Fibroblast of gingiva (primary cell): ENCODE measurements at regions not wholly inside any gene's neighbourhood (a gene's known extent, or its start where the extent isn't known, plus 50 kb on each side); places are given as distances from the start of the nearest gene placed in this dataset.
A peak's percentile ranks its signal among the peaks of the same experiment; 100 is the strongest.
"Not testable (repeated sequence)": the region's sequence is repeated elsewhere in the genome, so short reads cannot be mapped to it uniquely, and the experiment has no call there.

Source experiments
- DNase-seq: peaks from one replicate; pipeline ENCODE4 v3.0.0-alpha.2; 2011; ENCODE audit warnings: low read depth

- no peak for DNase-seq
Measured at GRCh38 chr20:52098186-52098585, 93.4 kb downstream of the ZFP64 start.

- DNase-seq = no peak
Measured at GRCh38 chr20:52096117-52096516, 95.5 kb downstream of the ZFP64 start.

DNA sequence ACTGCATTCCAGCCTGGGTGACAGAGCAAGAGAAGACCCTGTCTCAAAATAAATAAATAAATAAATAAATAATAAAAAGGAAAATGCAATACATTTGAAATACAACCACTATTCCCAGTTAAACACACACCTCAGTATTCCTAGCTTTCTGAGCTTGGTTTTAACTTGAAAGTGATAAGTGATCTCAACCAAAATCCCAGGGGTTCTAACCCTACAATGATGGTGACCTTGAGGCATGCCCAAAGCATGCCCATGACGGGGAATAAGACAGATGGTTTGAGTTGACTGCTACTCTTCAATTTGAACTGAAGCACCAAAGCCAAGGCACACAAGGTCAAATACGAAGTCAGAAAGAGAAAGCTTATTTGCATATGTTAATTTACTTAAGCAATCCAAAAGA lies 96.9 kb downstream of the ZFP64 start:
- DNase-seq = no peak

DNA sequence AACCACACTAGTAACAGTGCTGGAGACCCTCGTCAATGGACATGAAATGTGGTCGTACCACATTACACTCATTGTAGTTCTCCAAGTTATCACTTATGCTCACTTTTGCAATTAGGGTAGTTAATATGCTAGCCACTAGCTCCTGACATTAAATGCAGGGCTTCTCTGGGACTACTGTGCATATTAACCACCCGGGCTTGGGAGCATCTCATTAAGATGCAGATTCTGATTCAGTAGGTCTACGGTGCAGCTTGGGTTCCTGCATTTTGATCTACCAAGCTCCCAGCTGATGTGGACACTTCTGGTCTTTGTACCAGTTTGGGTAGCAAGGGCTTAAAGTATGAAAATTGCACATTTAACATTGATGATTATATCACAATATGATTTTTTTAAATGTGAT lies 98.0 kb downstream of the ZFP64 start:
- no peak for DNase-seq

GRCh38 chr20:52090035-52090434 lies 101.5 kb downstream of the ZFP64 start:
- DNase-seq = no peak

- DNase-seq = no peak
Measured at GRCh38 chr20:52087471-52087870, 104.1 kb downstream of the ZFP64 start.

- no peak for DNase-seq
Measured at GRCh38 chr20:52086878-52087277, 104.7 kb downstream of the ZFP64 start.

DNA sequence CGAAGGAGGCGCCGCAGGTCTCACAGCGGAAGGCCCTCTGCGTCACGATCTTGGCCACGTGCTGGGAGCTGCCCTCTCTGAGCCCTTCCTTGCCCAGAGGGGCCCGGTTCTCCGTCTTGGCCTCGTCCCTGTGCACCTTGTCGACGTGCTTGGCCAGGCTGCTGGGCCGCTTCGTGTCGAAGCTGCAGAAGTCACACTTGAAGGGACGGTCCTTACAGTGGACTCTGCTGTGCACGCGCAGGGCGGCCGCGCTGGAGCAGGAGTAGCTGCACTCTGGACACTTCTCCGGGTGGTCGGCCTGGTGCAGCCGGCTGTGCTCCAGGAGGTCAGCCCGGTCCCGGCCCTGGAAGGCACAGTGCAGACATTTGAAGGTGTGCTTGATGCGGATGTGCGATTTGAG lies 106.9 kb downstream of the ZFP64 start:
- DNase-seq = no peak

GRCh38 chr20:52083627-52084232 lies 107.8 kb downstream of the ZFP64 start:
- peak; percentile 62 for DNase-seq

GRCh38 chr20:52082612-52083011 lies 109.0 kb downstream of the ZFP64 start:
- no peak for DNase-seq

GRCh38 chr20:52081791-52082190 lies 109.8 kb downstream of the ZFP64 start:
- no peak for DNase-seq

GRCh38 chr20:52081066-52081465 lies 110.5 kb downstream of the ZFP64 start:
- DNase-seq = no peak

DNA sequence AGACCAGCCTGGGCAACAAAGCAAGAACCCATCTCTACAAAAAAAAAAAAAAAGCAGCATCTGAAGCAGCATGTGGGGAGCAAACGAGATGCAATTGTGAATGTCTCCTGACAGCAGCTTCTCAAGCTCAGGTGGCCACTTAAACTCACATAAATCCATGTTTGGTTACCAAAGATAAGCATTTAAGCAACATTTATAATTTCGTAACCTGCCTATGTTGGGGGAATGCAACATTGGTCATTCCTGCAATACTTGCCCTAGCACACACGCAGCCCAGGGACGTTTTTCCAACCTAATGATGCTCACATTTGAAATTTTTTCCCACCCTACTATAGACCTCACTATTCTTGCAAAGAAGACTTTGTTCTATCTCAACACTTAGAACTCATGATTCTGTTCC lies 113.3 kb downstream of the ZFP64 start:
- DNase-seq = no peak

DNA sequence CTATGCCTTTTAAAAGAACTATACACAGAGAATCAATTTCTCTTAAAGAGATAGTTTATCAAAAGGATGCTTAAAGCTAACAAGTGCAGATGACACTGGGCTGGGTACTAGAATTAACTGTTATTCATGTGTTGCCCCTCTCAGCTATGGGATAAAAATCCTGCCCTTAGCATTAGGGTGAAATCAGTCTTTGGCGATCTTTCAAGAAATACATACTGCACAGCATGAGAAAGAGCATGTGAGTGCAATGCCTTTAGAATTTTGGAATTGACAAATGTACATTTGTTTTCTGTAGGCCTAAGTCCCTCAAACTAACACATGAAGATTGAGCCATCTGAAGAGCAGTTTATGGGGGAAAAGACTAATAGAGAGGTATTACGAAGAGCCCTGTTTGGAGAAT lies 115.4 kb downstream of the ZFP64 start:
- no peak for DNase-seq

GRCh38 chr20:52075400-52075799 lies 116.2 kb downstream of the ZFP64 start:
- DNase-seq = no peak

DNA sequence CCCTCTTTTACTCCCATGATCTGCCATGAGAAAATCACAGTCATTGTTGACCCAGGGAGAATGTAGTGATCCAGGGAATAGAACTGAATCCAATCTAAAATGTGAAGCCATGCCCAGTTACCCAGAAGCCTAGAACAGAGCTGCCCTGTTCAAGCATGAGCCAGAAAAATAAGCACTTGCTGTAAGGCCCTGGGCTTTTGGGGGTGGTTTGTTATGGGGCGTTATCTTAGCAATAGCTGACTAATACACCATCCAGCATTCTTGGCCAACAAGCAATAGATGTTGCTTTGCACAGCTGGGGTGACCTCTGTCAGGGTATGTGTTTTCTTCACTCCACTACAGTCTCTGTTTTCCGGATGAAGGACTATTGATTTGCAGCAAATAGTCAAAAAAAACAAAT lies 120.4 kb downstream of the ZFP64 start:
- no peak for DNase-seq

GRCh38 chr20:52064931-52065330 lies 126.6 kb downstream of the ZFP64 start:
- no peak for DNase-seq

- DNase-seq = no peak
Measured at GRCh38 chr20:52062452-52063209, 128.9 kb downstream of the ZFP64 start.

DNA sequence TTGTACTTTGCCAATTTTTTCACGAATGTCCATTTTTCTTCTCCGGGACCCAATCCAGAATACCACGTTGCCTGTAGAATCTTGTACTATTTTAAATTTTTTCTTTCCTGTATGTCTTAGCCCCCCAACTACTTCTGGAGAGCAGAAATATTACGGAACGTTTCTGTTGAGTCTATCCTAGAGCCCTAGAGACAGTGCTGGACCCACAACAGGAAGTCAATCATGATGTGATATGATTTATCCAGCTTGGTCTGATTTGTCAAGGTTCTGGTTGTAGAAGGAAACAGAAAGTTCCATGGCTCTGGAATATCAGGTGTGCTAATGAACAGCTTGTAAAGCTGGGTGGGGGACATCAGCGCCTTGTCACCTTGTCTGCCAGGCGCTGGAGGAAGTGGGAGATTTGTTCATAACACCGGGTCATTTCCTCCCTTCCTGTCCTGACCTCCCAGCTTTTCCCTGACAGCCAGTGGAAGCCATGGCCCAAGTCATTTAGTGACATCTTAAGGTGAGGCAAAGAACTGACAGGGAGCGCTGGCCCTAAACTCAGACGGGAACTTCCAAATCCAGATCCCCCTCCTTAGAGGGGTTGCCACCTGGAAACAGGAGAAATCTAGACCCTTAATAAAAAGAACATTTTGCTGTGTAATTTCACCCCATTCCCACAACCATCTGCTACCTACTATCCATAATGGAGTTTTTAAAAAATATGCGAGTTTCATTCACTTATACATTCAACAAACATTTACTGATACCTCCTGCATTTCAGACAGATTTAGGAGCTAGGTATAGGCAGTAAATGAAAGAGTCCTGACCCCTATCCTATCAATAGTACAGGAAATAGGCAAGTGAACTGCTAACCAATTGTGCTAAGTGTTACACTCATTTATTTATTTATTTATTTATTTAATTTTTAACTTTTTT lies 130.5 kb downstream of the ZFP64 start:
- DNase-seq = peak; percentile 27

DNA sequence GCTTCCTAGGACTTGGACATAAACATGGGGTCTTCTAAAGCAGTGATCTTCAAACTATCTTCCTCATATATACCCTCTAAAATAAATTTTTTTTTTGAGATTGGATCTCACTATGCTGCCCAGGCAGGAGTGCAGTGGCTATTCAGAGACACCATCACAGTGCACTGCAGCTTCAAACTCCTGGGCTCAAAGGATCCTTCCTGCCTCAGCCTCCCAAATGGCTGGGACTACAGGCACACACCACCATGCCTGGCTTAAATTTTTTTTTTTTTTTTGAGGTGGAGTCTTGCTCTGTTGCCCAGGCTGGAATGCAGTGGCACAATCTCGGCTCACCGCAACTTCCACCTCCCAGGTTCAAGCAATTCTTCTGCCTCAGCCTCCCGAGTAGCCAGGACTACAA lies 134.4 kb downstream of the ZFP64 start:
- DNase-seq = not testable (repeated sequence)

- DNase-seq = peak; percentile 43
Measured at GRCh38 chr20:52056203-52057062, 135.1 kb downstream of the ZFP64 start.

GRCh38 chr20:52054123-52054522 lies 137.5 kb downstream of the ZFP64 start:
- DNase-seq = no peak
